NCI-H1694 (cell line): ENCODE measurements at regions not wholly inside any gene's neighbourhood (a gene's known extent, or its start where the extent isn't known, plus 50 kb on each side); places are given as distances from the start of the nearest gene placed in this dataset.
"Not testable (repeated sequence)": the region's sequence is repeated elsewhere in the genome, so short reads cannot be mapped to it uniquely, and the experiment has no call there.

Experiments used
- DNase-seq: peaks from one replicate; lab custom pipeline; 2025; lab: John Stamatoyannopoulos, UW

DNA sequence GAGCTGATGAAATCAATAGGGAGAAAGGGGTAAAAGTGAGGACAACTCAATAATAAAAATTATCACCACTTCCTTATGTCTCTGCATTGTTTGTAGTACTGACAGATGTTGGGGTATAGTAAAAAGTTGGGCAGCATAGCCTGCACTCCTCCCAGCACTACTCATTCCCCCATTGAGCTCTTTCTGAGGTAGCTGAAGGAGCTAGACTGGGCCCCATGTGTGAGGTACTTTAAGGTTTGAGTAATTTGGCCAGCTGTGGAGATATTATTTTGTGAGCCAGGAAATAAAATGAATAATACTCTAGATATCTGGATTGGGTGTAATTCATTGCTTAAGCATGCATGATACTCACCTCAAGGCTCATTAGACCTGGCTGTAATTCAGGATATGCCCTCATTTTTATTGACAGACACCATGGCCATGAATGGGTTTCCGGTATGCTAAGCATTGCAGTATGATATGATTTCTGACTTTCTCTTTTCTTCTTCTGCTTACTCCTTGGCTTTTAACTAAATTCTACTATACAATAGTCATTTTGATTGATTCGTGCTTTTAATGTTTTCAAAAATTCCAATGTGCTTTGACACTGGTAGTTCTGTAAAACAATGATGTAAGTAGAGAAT, 283.9 kb upstream of the RIMS1 start:
- no peak for DNase-seq

DNA sequence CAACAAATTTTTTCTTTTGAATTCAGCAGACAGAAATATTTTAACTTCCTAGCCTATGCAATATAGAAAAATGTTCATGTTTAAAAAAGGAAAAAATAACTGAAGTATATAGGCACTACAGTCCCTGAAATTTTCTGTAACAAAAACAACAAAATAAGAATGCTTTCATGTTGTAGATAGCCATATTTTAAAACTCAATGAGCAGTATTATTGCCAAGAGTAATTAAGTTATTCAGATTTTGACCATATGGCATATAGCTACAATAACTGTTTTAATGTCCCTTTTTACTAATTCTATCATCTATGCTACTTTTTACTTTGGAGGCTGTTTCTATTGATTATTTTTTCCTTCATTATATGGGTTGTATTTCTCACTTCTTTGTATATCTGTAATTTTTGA, 283.3 kb upstream of the RIMS1 start:
- no peak for DNase-seq

DNA sequence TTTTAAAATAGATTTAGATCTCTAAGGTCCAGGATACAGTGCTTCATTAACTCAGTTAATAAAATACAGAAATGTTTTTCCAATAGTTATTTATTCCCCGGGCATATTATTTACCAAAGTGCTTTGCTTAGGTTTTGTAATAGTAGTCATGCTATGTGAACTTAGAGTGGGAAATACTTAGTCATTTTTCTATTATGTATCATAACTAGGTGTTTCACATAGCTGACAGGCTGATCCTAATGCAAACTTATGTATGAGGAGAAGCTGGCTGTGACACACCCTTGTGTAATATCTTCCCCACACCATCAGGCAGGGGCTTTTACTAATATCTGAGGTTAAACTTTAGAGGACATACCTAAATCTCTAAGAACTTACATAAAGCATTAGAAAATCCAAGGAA, 277.7 kb upstream of the RIMS1 start:
- no peak for DNase-seq

DNA sequence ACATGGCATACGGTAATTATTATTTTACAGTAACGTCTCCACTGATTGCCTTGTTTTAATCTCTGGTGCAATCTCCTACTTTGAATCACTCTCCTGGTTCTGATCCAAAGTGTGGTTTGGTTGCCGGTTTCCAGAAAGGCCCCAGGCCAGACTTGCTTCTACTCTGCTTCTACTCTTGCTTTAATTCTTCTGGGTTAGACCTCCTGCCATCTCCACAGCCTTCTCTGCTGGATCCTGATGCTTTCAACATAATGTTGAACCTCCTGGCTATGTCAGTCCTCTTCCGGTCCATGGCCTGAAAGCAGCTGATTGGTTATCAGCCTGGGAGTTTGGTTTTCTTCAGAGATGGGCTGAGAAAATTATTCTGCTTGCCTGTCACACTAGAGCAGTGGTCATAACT, 266.5 kb upstream of the RIMS1 start:
- no peak for DNase-seq

DNA sequence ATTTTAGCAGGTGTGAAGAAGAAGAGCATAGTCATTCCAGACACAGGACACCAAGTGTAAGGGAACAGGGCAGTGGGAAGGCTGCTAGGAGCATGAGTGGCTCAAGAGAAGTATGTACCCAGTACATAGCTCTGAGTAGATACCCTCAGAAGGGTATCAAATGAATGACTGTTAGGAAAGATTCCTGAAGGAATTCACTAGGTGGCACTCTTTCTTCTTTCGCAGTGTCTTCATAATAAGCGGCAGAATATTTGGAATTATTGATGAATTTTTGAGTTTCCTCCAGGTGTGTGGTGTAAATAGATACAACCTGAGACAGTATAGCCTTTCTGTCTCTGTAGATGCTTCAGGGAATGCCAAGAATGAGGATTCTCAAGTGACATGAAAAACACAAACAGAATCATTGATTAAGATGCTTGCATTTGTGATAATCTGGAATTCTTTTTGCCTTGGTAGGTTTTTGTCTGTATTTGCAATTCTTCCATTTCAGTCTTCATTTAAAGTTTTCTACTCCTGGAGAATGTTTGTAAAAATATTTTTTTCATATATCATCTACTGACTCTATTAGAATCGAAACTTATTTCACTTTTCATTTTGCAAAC, 264.3 kb upstream of the RIMS1 start:
- DNase-seq: peak; percentile 13

DNA sequence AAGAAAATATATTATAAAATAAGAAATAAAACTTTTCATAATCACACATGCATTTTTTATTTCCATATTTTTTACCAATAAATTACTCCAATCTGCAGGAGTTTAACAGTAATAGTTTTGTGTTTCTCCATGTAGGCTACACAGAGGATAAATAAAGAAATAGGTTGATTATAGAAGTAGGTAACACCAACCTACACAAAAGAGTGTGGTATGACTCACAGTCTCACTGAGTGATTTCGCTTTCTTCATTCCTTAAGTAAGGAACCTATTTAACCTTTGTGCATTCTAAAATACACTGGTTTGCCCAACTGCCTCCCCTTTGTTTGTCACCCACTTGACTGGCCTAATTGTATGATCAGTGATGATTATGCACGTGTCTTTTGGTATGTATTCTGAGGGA, 244.2 kb upstream of the RIMS1 start:
- no peak for DNase-seq

DNA sequence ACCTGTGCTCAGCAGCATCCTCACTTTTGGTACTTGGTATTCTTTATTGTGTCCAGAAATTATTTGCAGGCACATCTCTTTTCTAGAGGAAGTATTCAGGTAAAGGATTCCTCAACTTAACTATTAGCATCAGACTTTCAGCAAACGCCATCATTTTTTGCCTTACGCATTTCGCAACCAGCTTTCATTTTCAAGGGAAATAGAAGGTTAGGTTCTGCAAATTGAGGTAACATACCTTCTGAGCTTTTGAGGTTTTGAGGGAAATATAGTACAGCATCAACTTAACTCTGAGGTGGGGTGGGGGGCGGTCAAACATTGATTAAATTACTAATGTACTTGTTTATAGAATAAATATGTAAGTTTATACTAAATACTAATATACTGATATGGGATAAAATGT, 243.6 kb upstream of the RIMS1 start:
- DNase-seq: no peak

DNA sequence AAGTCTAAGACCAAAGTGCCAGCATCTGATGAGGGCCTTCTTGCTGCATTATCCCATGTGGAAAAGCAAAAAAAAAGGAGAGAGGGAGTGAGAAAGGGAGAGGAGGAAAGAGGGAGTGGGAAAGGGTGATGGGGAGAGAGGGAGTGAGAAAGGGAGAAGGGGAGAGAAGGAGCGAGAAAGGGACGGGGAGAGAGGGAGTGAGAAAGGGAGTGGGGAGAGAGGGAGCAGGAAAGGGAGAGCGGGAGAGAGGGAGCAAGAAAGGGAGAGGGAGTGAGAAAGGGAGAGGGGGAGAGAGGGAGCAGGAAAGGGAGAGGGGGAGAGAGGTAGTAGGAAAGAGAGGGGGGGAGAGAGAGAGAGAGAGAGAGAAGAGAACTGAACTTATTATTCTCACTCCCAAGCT, 241.1 kb upstream of the RIMS1 start:
- no peak for DNase-seq

DNA sequence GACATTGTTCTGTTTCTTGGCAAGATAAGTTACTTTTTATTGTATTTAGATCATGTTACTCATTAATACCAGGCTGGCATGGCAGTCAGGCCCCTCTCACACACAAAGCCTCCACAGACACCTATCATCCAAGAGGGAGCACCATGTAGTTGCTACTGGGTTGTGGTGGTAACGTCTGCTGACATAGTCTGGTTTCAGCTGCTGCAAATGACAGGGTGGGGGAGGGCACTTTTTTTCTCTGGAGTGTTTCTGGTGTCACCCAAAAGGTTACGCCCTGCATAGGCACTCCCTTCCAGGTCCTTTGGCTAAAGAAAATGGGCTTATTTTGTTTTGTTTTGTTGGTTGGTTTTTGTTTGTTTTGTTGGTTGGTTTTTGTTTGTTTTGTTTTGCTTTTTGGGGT, 236.4 kb upstream of the RIMS1 start:
- DNase-seq: no peak

DNA sequence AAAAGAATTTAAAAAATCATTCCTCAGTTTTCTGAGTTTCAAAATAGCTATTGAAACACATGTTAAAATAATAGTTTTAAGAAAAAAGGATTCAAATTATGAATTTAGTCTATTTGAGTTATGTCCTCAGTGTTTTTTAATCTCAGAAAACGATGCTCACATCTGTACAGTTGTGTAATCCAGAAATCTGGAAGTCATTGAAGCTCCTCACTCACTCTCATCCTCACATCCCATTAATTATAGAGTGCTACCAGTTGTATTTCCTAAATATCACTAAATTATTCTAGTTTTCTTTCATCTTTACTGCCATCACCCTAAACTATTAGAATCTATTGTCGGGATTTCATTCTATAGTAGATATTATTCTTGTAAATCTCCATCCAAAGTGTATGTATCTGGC, 234.7 kb upstream of the RIMS1 start:
- no peak for DNase-seq

DNA sequence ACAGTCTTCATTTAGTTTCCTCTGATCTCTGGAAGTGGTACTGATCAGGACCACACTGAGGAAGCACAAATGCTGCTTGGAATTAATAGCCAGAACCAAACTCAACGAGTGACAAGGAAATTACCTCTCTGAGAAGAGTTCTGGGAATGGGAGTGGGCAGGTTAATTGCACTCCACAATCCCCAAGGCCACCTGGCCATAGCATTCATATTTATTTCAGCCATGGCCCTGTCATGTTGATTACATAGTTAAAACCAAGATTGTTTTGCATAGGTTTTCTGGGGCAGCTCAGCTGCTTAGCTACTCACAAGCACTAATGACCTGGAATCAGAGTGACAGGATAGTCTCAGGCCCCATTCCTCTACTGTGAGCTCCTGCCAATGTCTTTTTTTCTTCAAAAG, 230.2 kb upstream of the RIMS1 start:
- DNase-seq: no peak

DNA sequence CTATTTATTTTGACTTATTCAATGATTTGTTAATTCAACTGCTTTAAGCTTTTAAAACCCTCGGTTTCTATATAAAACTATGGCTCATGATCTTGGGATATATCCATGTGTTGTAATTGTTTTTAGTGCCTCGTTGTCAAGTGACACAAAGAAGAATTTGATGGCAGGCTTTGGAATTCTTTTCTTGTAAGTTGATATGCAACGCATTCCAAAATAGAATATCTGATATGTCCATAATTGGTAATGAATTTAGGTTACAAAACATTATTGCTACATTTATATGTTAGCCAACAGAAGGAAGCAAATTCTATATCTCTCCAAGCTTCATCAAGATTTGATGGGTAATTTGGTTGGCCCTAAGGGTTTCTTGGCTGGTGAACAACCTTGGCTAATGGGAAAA, 220.4 kb upstream of the RIMS1 start:
- DNase-seq: no peak

DNA sequence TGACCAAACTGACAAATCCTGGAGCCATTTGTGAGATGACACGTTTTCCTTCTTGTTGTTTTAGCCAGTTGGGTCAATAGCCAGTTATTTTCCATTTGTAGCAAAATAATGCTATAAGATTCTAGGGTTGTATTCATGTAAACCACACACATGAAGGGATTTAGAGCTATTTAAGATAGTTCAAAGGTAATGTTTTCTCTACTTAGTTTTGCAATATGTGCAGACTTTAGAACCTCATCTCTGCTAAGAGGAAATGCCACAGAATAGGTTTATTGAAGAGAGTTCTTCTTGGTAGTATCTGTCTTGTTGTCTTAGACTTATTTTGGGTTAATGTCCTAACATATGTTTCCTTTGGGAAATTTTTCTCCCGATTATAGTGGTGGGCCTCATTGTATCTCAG, 213.5 kb upstream of the RIMS1 start:
- no peak for DNase-seq

DNA sequence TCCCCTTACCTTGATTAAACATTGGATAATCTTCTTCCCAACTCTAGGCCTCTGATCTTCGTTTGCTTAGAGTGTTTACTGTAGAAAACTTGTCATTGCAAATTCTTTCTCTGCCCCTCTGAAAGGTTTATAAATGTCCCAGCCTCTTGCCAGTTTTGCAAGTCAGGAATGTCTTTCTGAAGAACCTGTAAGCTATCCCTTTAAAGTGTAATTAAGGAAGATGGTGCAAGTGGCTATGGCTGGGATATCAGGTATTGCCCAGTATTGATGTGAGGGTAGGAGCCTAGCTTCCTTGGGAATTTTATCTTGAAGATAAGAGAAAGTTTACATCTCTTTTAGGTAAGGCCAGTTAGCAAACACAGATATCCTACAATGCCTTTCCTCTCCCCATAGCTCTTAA, 211.0 kb upstream of the RIMS1 start:
- no peak for DNase-seq

DNA sequence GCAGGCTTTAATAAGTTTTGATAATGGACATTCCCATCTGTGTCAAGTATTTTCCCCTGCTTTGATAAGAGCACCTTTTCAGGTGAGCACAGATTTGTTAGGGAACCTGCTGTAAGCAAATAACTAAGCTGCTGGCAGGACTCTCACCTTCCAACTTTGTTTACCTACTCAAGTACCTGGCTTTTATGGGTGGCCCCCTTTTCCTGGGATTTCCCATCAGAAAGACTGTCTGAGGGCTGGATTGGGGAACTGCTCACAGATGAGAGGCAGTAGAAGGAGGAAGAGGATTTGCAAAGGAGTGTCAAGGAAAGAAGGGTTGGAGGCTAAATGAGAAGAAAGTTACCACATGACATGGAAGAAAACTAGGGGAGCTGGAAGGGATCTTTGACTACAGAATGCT, 210.1 kb upstream of the RIMS1 start:
- no peak for DNase-seq

DNA sequence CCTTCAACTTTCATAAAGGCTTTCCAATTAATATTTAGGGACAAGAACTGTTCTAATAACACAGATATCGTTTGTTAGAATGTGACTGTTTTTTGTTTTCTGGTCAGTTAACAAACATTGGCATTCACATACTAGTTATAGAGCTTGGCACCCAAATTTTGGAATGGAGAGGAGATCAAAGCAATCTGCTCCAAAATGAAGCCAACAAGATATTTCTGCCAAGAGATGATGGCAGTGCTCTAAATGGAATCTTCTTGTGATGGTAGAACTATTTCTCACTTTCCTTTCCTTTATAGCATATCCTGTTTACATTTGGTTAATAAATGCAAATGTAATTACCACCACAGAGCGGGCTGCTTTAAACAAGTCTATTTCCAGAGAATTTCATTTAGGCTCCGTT, 208.3 kb upstream of the RIMS1 start:
- no peak for DNase-seq

DNA sequence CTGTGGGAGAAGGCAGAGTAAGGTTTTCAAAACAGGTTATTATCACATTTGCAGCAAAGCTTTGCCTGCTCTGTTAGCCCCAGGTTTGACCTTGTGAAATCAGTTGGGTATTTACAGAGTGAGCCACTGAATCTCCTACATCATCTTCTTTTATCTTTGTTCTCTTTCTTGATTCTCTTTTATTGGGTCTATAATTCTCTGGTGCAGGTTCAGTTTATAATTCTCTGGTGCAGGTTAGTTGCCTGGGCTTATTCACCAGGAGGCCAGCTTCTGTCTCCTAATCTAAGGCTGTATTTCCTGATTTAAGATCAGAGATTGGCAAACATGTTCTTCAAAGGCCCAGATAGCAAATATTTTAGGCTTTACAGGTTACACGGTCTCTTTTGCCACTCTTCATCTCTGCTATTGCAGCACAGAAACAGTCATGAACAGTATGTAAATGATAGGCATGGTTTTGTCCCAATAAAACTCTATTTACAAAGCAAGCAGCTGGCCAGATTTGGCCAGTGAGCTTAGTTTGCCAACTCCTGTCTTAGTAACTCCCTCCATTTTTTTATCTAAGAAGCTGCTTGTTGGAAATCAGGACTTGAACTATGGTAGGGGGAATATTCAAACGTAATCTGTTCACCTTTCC, 205.0 kb upstream of the RIMS1 start:
- no peak for DNase-seq

DNA sequence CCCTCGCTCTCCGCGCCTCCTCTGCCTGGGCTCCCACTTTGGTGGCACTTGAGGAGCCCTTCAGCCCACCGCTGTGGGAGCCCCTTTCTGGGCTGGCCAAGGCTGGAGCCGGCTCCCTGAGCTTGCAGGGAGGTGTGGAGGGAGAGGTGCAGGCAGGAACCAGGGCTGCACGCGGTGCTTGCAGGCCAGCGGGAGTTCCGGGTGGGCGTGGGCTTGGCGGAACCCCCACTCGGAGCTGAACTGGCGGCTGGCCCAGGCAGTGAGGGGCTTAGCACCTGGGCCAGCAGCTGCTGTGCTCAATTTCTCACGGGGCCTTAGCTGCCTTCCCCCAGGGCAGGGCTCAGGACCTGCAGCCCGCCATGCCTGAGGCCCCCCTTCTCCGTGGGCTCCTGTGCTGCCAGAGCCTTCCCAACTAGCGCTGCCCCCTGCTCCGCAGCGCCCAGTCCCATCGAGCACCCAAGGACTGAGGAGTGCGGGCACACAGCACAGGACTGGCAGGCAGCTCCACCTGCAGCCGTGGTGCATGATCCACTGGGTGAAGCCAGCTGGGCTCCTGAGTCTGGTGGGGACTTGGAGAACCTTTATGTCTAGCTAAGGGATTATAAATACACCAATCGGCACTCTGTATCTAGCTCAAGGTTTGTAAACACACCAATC, 200.2 kb upstream of the RIMS1 start:
- not testable (repeated sequence) for DNase-seq

DNA sequence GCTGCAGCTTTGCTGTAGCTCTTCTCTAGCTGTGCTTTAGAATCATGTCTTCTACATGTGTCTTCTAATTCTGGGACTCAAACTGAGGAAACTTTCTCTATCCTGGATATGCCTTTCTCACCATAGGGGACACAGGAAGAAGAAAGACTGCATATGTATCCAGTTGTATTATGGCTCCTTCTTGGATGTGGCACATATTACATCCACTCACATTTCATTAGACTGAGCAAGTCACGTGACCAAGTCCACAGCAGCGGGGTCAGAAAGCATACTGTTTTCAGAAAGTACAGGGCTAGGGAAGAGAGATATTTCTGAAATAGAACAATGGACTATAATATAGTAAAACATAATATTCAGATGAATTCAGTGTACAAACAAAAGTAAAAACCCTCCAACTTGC, 187.6 kb upstream of the RIMS1 start:
- DNase-seq: no peak

DNA sequence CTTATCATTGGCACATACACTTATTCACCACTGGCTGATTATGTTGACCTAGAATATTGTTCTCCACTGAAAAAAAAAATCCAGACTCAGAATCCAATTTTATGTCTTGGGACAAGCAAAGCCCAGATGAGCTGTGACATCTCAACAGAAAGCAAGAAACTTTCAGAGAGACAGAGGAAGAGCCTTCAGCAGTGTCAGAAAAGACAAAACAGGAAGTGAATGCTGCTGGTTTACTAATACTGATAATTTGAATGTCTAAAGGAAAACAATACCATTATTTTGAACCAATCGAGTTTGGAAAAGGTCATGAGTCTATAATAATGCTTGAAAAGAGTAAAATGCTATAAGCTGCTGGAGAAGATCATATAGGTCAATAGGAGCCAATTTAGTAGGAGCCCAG, 179.8 kb upstream of the RIMS1 start:
- no peak for DNase-seq

DNA sequence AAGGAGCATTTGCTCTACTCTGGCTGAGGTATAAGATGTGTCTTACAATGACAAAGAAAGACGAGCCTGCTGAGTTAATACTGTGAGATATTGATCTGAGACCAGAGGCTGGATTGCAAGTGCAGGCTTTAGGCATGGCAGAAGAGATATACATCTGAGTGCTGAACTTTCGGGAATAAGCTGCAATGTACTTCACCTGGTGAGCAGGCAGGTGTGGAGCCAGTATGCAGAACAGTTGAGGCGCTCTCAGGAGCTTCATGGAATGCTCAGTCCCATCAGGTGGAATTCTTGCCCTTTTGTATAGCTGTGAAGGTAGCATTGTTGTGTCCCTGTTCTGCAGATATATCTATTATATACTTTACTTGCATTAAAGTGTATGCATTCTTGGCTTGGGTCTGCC, 179.3 kb upstream of the RIMS1 start:
- no peak for DNase-seq

DNA sequence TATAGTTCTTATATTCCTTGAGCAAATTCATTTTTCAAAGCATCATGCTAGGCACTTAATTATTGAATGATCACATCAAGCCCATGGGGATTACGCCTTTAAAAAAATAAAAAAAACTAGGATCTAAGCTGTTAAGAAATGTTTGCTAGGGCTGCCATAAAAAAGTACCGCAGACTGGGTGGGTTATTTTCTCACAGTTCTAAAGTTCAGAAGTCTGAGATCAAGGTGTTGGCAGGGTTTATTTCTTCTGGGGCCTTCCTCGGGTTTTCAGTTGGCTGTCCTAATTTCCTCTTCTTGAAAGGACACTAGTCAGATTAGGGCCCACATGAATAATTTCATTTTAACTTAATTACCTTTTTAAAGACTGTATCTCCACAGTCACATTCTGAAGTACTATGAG, 165.6 kb upstream of the RIMS1 start:
- DNase-seq: no peak

DNA sequence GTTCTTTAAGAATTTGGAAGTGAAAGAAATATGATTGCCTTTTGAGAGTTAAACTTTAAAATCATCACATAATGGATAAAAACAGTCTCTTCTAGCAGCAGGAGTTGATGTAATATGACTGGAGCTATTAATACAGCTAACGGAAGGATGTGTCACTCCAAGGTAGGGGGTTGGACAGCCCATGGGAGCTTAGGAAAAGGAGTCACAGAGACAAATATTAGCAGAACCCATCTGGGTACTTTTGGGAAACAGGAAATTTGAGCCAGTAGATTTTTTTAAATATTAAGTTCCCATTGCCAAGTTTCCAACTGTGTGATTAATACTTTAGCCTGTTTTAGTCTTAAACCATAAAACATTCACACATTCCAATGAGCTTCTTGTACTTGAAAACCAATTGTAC, 164.7 kb upstream of the RIMS1 start:
- no peak for DNase-seq

DNA sequence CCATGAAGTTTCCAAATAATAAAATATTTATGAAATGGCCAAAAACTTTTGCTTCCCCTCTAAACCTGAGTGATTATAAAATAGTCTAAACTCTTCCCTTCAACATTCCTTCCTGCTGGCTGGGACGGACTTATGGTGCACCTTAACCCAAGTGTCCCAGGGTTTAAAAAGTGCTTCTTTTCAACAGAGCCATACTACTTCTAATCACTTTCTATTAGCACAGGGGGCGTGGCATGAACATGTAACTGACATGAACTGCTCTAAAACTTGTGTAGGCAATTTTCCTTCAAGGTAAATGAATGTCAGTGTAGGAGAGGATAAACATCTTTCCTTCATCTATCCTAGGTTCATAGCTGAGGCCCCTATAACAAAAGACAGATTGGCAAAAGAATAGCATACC, 163.6 kb upstream of the RIMS1 start:
- DNase-seq: no peak
